Mucosa of rectum (tissue), 2 donors: ENCODE measurements at regions not wholly inside any gene's neighbourhood (a gene's known extent, or its start where the extent isn't known, plus 50 kb on each side); places are given as distances from the start of the nearest gene placed in this dataset.

Experiments
- H3K27ac ChIP-seq, 2 donors: one replicate each; pipeline ENCODE4 v1.7.0; 2013; ENCODE audit warnings: inconsistent platforms in 2 of 2, low read depth in 2 of 2, low read length in 2 of 2
- H3K27me3 ChIP-seq, 2 donors: one replicate each; pipeline ENCODE4 v1.7.0; 2013; ENCODE audit warnings: low read length in 2 of 2; ENCODE audit not compliant: control insufficient read depth in 2 of 2, insufficient read depth in 2 of 2
- H3K36me3 ChIP-seq, 2 donors: one replicate each; pipeline ENCODE4 v1.7.0; 2013; ENCODE audit warnings: low read length in 2 of 2; ENCODE audit not compliant: control insufficient read depth in 2 of 2, insufficient read depth in 2 of 2
- H3K4me1 ChIP-seq, 2 donors: one replicate each; pipeline ENCODE4 v1.7.0; 2013; ENCODE audit warnings: low read length in 2 of 2, mild to moderate bottlenecking in 1 of 2; ENCODE audit not compliant: control insufficient read depth in 2 of 2, insufficient read depth in 2 of 2
- H3K4me3 ChIP-seq, 2 donors: one replicate each; pipeline ENCODE4 v1.7.0; 2013; ENCODE audit warnings: low read length in 2 of 2
- H3K9ac ChIP-seq, 2 donors: one replicate each; pipeline ENCODE4 v1.7.0; 2013; ENCODE audit warnings: low read length in 2 of 2, low read depth in 1 of 2, mild to moderate bottlenecking in 1 of 2
- H3K9me3 ChIP-seq, 2 donors: one replicate each; pipeline ENCODE4 v1.7.0; 2013; ENCODE audit warnings: low read length in 2 of 2; ENCODE audit not compliant: control insufficient read depth in 2 of 2
- donor health status: healthy.
- donor health status: Normal muscosa, but diverticular disease.

DNA sequence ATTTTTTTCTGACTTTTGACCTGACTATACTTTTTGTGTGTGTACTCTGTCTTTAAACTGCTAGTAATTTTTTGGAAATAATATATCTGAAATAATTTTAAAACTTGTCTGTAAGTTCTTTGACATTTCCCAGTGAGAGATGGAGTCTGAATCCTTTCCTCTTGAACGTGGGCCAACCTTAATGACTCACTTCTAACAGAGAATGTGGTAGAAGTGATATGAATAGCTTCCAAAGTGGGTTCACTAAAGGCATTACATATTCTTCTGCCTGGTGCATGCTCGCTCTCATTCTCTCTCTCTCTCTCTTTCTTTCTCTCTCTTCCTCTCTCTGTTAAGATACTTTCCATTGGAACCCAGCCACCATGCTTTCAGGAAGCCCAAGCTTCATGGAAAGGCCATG, 108.7 kb upstream of the FERMT1 start:
- Histone ChIP-seq H3K4me1 (no peaks in the 10 kb centered on the region), H3K27ac (no peak overlapping the region), H3K9me3 (no peaks in the 10 kb centered on the region), H3K27me3 (no peaks in the 10 kb centered on the region), H3K4me3 (no peak overlapping the region), H3K9ac (no peak overlapping the region), H3K36me3 (no peaks in the 10 kb centered on the region)

DNA sequence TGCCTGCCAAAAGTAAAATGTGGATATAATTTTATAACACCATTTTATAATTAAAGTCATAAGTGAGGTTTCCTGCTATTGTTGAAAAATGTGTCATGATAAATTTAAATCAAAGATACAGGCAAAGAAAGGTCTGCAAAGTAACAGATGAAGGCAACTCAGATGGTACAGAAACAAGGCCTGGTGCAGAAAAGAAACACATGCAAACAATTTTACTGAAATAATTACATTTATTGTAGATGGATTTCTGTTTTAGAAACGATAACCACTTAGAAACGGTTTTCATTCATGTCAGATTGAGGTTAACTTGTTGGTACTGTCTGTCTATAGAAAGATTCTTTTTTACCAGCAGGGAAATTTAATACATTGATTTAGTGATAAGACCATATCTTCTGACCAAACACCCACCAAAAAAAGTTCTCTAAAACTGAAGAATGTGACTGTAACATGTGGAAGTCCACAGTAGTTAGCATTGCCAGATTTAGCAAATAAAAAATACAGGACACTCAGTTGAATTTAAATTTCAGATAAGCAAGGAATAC, 105.5 kb upstream of the FERMT1 start:
- H3K9ac ChIP-seq = no peak overlapping the region
- no peaks in the 10 kb centered on the region for H3K9me3 ChIP-seq
- no peak overlapping the region for H3K4me3 ChIP-seq
- H3K27ac ChIP-seq = no peak overlapping the region
- no peaks in the 10 kb centered on the region for H3K4me1 ChIP-seq
- no peaks in the 10 kb centered on the region for H3K36me3 ChIP-seq
- no peaks in the 10 kb centered on the region for H3K27me3 ChIP-seq

DNA sequence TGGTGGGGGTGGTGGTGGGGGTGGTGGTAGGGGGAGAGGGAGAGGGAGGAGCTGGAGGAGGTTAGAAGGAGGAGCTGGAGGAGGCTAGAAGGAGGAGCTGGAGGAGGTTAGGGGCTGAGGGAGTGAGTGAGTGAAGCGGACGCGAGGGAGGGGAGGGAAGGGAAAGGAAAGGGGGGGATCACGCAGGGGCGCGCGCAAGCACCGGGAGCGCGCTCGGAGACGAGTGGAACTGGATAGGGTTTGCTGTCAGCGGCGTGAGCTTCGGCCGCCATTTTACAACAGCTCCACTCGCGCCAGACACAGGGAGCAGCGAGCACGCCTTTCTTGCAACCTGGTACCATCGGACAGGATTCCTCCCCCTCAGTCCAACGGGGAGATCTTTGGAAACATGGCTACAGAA, 90.5 kb upstream of the FERMT1 start:
- H3K36me3 ChIP-seq = no peaks in the 10 kb centered on the region
- H3K4me3 ChIP-seq = no peak overlapping the region
- no peak overlapping the region for H3K27ac ChIP-seq
- no peaks in the 10 kb centered on the region for H3K4me1 ChIP-seq
- H3K9me3 ChIP-seq = no peaks in the 10 kb centered on the region
- no peak overlapping the region for H3K9ac ChIP-seq
- H3K27me3 ChIP-seq = no peaks in the 10 kb centered on the region

DNA sequence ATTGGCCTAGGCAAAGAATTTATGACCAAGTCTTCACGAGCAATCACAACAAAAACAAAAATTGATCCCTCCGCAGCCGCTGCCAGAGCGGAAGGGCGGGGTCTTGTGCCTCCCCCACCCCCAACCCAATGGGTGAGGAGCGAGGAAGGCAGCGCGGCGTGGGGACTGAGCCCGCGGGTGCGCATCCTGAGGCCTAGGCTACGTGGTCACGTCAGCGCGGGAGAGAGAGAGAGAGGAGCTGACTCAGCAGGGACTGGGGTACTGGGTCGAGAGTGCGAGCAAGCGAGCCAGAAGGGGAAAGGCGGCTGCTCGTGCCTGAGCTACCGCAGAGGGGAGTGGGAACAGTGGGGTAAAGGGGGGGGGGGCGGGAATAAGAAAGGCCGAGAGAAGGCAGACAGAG, 90.1 kb upstream of the FERMT1 start:
- no peaks in the 10 kb centered on the region for H3K9me3 ChIP-seq
- no peak overlapping the region for H3K9ac ChIP-seq
- H3K27me3 ChIP-seq = no peaks in the 10 kb centered on the region
- no peaks in the 10 kb centered on the region for H3K36me3 ChIP-seq
- H3K27ac ChIP-seq = no peak overlapping the region
- no peak overlapping the region for H3K4me3 ChIP-seq
- no peaks in the 10 kb centered on the region for H3K4me1 ChIP-seq

DNA sequence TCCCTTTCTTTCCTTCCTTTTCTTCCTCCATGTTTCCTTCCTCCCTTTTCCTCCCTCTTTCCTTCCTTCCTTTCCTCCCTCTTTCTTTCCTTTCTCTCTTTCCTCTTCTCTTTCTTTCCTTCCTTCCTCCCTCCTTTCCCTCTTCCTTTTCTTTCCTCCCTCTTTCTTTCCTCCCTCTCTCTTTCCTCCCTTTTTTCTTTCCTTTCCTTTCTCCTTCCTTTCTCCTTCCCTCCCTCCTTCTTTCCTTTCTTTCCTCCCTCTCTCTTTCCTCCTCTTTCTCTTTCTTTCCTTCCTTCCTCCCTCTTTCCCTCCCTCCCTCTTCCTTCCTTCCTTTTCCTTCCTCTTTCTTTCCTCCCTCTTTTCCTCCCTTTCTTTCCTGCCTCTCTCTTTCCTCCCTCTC, 86.3 kb upstream of the FERMT1 start:
- Histone ChIP-seq H3K9ac (no peak overlapping the region), H3K9me3 (no peaks in the 10 kb centered on the region), H3K36me3 (no peaks in the 10 kb centered on the region), H3K27ac (no peak overlapping the region), H3K4me1 (no peaks in the 10 kb centered on the region), H3K4me3 (no peak overlapping the region), H3K27me3 (no peaks in the 10 kb centered on the region)

DNA sequence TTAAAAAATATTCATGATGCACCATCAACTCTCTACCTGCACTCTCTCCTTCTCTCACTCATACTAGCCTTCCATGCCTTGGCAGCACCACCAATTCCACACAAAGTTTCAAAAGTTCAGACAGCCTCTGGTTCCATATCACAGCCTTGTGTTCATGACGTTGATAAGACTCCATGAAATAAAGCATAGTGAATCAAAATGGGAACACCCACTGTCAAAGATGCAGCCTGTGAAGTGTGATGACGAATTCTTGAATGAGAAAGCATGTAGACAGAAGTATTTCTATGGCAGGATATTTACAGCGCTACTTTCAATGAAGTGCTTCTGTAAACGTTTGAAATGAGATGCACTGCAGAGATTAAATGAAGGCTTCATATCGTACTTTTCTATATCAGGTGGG, 77.3 kb upstream of the FERMT1 start:
- Histone ChIP-seq H3K9ac (no peak overlapping the region), H3K4me3 (no peak overlapping the region), H3K4me1 (no peaks in the 10 kb centered on the region), H3K27me3 (no peaks in the 10 kb centered on the region), H3K9me3 (no peaks in the 10 kb centered on the region), H3K27ac (no peak overlapping the region), H3K36me3 (no peaks in the 10 kb centered on the region)

DNA sequence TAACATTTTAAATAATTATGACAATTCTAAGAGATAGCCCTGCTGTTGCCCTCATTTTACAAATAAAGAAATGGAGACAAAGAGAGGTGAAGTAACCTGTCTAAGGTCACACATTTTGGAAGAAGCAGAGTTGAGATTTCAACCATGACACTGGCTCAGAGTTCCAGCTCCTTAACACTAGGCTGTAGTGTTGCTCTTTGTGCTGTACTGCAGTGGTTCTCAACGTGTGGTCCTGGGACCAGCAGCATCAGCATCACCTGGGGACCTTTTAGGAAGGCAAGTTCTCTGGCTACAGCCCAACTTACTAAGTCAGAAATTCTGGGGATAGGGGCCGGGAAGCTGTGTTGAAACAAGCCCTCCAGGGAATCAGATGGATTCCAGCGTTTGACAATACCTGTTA, 62.4 kb upstream of the FERMT1 start:
- peaks cover 0 to 2% of the 10 kb centered on the region in 2 donors for H3K9me3 ChIP-seq
- H3K9ac ChIP-seq = no peak overlapping the region
- no peaks in the 10 kb centered on the region for H3K36me3 ChIP-seq
- H3K27me3 ChIP-seq = no peaks in the 10 kb centered on the region
- H3K4me3 ChIP-seq = no peak overlapping the region
- no peaks in the 10 kb centered on the region for H3K4me1 ChIP-seq
- no peak overlapping the region for H3K27ac ChIP-seq

DNA sequence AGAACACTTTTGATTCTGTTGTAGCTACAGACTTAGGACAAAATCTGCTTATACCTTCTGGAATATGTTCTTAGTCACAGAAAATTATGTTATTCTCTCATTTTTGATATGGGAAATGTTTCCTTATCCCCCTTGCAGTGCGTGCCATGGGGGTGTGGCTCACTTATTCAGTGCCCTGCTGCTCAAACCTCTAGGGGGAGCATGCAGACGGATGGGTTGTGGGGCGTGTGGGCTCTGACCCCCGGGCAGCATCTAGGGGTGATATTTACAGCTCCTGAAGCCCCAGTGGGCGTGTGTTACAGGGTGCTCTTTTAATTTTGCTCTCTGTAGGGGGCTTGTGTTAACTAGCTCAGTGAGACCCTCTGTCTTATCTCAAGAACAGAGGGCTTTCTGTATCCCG, 61.3 kb upstream of the FERMT1 start:
- H3K27me3 ChIP-seq = no peaks in the 10 kb centered on the region

DNA sequence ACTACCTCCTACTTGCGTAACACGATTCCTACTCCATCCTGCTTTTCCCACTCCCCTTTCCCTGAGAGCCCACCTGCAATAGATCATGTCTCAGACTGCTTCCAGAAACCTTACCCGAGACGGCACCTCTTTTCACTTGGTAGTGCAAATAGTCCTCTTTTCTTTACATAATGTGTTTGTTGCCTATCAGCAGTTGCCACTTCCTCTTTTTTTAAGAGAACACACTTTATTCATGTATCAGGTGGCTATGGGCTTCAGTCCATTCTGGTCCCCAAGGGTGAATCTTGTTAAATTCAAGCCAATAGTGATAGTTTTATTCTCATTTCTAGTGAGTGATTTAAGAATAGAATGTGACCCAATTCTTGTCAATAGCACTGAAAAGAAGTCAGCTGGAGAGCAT, 57.7 kb upstream of the FERMT1 start:
- Histone ChIP-seq H3K4me1 (no peaks in the 10 kb centered on the region), H3K9ac (no peak overlapping the region), H3K27ac (no peak overlapping the region), H3K9me3 (peaks cover 0 to 2% of the 10 kb centered on the region in 2 donors), H3K27me3 (no peaks in the 10 kb centered on the region), H3K36me3 (no peaks in the 10 kb centered on the region), H3K4me3 (no peak overlapping the region)

More for the DNA sequence above, 61.3 kb upstream of the FERMT1 start:
- H3K4me3 ChIP-seq = no peak overlapping the region
- no peaks in the 10 kb centered on the region for H3K4me1 ChIP-seq
- no peaks in the 10 kb centered on the region for H3K36me3 ChIP-seq
- peaks cover 0 to 2% of the 10 kb centered on the region in 2 donors for H3K9me3 ChIP-seq
- no peak overlapping the region for H3K27ac ChIP-seq
- no peak overlapping the region for H3K9ac ChIP-seq

DNA sequence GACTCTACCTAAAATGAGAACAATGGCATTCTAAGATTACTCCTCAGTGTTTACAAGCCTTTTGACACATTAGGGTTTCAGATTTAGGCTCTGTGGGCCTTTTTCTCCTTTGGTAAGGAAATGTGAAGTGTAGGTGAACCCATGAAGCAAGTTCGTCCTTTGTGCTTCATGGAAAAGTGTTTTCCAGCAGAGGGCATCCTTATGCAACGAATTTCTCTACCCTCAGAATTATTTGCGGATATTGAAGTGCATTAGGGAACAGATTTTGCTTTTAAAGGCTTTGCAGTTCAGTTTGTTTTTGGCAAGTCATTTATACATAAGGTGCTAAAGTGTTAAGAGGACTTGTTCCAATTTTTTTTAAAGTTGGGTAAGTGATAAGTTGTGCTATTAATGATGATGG, 55.7 kb upstream of the FERMT1 start:
- H3K4me1 ChIP-seq = no peaks in the 10 kb centered on the region
- H3K9ac ChIP-seq = no peak overlapping the region
- no peak overlapping the region for H3K27ac ChIP-seq
- H3K9me3 ChIP-seq = no peaks in the 10 kb centered on the region
- no peaks in the 10 kb centered on the region for H3K36me3 ChIP-seq
- no peaks in the 10 kb centered on the region for H3K27me3 ChIP-seq
- H3K4me3 ChIP-seq = no peak overlapping the region

DNA sequence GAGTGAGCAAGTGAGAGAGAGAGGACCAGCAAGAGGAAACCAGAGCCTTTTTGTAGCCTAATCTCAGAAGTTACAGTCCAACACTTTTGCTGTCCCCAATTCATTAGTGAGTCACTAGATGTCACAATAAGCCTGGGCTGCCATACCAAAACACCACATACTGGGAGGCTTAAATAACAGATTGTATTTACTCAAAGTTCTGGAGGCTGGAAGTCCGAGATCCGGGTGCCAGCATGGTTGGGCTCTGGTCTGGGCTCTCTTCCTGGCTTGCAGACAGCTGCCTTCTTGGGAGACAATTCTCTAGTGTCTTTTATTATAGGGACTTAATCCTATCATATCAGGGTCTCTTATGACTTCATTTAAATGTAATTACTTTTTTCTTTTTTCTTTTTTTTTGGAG, 50.7 kb upstream of the FERMT1 start:
- no peaks in the 10 kb centered on the region for H3K9me3 ChIP-seq
- H3K4me3 ChIP-seq = no peak overlapping the region
- no peaks in the 10 kb centered on the region for H3K27me3 ChIP-seq
- no peak overlapping the region for H3K9ac ChIP-seq
- H3K36me3 ChIP-seq = no peaks in the 10 kb centered on the region
- no peaks in the 10 kb centered on the region for H3K4me1 ChIP-seq
- no peak overlapping the region for H3K27ac ChIP-seq
